PC-3 (cell line): ENCODE measurements at regions not wholly inside any gene's neighbourhood (a gene's known extent, or its start where the extent isn't known, plus 50 kb on each side); places are given as distances from the start of the nearest gene placed in this dataset.

ENCODE experiments used
- ATAC-seq: fragments of 200-7000 bp; cut with Tn5 transposase; 2 replicates; pipeline ENCODE4 v1.9.1; 2020; ENCODE audit warnings: mild to moderate bottlenecking, moderate library complexity
- BruUV-seq: library from RNA; stranded (reverse); fragments of 400-500 nt; replicated peaks from 2 replicates; lab custom pipeline; 2021; lab: Mats Ljungman, UMichigan
- CTCF ChIA-PET: fragments of 300-600 bp; sonication (Branson Sonifier 250); formaldehyde crosslinking; loops from one replicate; lab custom pipeline; 2022; ENCODE audit warnings: antibody characterized with exemption; lab: Charles Lee
- POLR2A ChIA-PET: fragments of 300-600 bp; sonication (Branson Sonifier 250); formaldehyde crosslinking; loops from one replicate; lab custom pipeline; 2022; ENCODE audit warnings: antibody characterized with exemption; ENCODE audit not compliant: unreplicated experiment; lab: Charles Lee
- DNase-seq: peaks from one replicate; pipeline ENCODE4 v3.0.0-alpha.2; 2015
- H2AFZ ChIP-seq: fragments of 300-600 bp; sonication (generic); 2 replicates; pipeline ENCODE4 v1.6.0; 2016; ENCODE audit warnings: antibody characterized with exemption, low read length
- H3F3A ChIP-seq: fragments of 300-600 bp; sonication (generic); one replicate; pipeline ENCODE4 v1.6.0; 2017; ENCODE audit warnings: antibody characterized with exemption, low read length, control low read depth, mild to moderate bottlenecking; ENCODE audit not compliant: unreplicated experiment
- H3K27ac ChIP-seq: fragments of 300-600 bp; sonication (generic); 2 replicates; pipeline ENCODE4 v1.5.1; 2016; ENCODE audit warnings: mild to moderate bottlenecking, low read length
- H3K27me3 ChIP-seq: fragments of 300-600 bp; sonication (generic); 2 replicates; pipeline ENCODE4 v1.6.1; 2016; ENCODE audit warnings: low read length, mixed read lengths
- H3K36me3 ChIP-seq: fragments of 300-600 bp; sonication (generic); 2 replicates; pipeline ENCODE4 v1.6.1; 2016; ENCODE audit warnings: low read depth, mixed run types, low read length, mixed read lengths
- H3K4me1 ChIP-seq: fragments of 300-600 bp; sonication (generic); 2 replicates; pipeline ENCODE4 v1.5.1; 2016; ENCODE audit warnings: low read length; ENCODE audit not compliant: insufficient read depth
- H3K4me2 ChIP-seq: fragments of 300-600 bp; sonication (generic); 2 replicates; pipeline ENCODE4 v1.6.0; 2016; ENCODE audit warnings: low read length
- H3K4me3 ChIP-seq: fragments of 300-600 bp; sonication (generic); 2 replicates; pipeline ENCODE4 v1.5.1; 2016; ENCODE audit warnings: mild to moderate bottlenecking, low read length, mixed read lengths
- H3K79me2 ChIP-seq: fragments of 300-600 bp; sonication (generic); 2 replicates; pipeline ENCODE4 v1.6.1; 2017; ENCODE audit warnings: low read length, mixed read lengths
- H3K9ac ChIP-seq: fragments of 300-600 bp; sonication (generic); 2 replicates; pipeline ENCODE4 v1.6.0; 2016; ENCODE audit warnings: mild to moderate bottlenecking, low read length
- H3K9me2 ChIP-seq: fragments of 300-600 bp; sonication (generic); replicated peaks from 2 replicates; pipeline ENCODE4 v1.6.1; 2016; ENCODE audit warnings: mixed run types, low read length, mixed read lengths
- H3K9me3 ChIP-seq: fragments of 300-600 bp; sonication (generic); 2 replicates; pipeline ENCODE4 v1.6.1; 2016; ENCODE audit warnings: low read length, mixed read lengths
- H4K20me1 ChIP-seq: fragments of 300-600 bp; sonication (generic); 2 replicates; pipeline ENCODE4 v1.6.1; 2016; ENCODE audit warnings: low read length, mixed read lengths
- CTCF ChIP-seq: fragments of 300-600 bp; sonication (generic); conservative IDR thresholded peaks from 2 replicates; pipeline ENCODE4 v1.5.1; 2017; ENCODE audit warnings: antibody characterized with exemption, low read depth, mild to moderate bottlenecking, low read length
- EZH2 ChIP-seq: fragments of 300-600 bp; sonication (generic); IDR thresholded peaks from one replicate; pipeline ENCODE4 v1.6.1; 2017; ENCODE audit warnings: antibody characterized with exemption, mild to moderate bottlenecking, low read length; ENCODE audit not compliant: unreplicated experiment
- EZH2phosphoT487 ChIP-seq: fragments of 300-600 bp; sonication (generic); IDR thresholded peaks from 2 replicates; pipeline ENCODE4 v1.6.1; 2018; ENCODE audit warnings: mild to moderate bottlenecking, antibody characterized with exemption, low read length, borderline replicate concordance
- intact Hi-C: fragments of 100-400 bp; cut with micrococcal nuclease; formaldehyde crosslinking; loops from 2 replicates; pipeline ENCODE4 v1.9.0; 2023

GRCh38 chr1:78833491-78833890, 173.0 kb downstream of the ADGRL4 start:
- no TSS peak for BruUV-seq
- POLR2A ChIA-PET = interaction anchor here (0.5 to 0.6 kb wide), 3 partner anchors 214 to 578 kb away, joined by 4 to 12 read pairs (median 5); no protein-coding TSS in a partner anchor
- H3K27ac ChIP-seq = peak overlapping the region; percentile 87
- no peaks in the 10 kb centered on the region for H3K9me3 ChIP-seq
- H3K79me2 ChIP-seq = no peaks in the 10 kb centered on the region
- no peak overlapping the region for H2AFZ ChIP-seq
- peaks cover 40% of the 10 kb centered on the region for H3K4me1 ChIP-seq
- no peaks in the 10 kb centered on the region for H3K36me3 ChIP-seq
- intact Hi-C loops = loop anchor here (1.0 to 2.0 kb wide), 2 partner anchors 145 to 213 kb away; partner anchors contain the start of gene IFI44L
- H3F3A ChIP-seq = peaks cover 5% of the 10 kb centered on the region
- DNase-seq (peak; percentile 95), ATAC-seq (peak; percentile 70)
- CTCF ChIA-PET = interaction anchor here (1.2 kb wide), 1 partner anchor 145 kb away, joined by 5 read pairs; no protein-coding TSS in a partner anchor
- H3K27me3 ChIP-seq = no peaks in the 10 kb centered on the region
- TF ChIP-seq CTCF (no peak), EZH2phosphoT487 (no peak), EZH2 (no peak)
- no peaks in the 10 kb centered on the region for H4K20me1 ChIP-seq
- no peaks in the 10 kb centered on the region for H3K9me2 ChIP-seq
- peak overlapping the region; percentile 29 for H3K4me2 ChIP-seq
- peak overlapping the region; percentile 30; the same call in 1 of the 2 replicates for H3K9ac ChIP-seq
- H3K4me3 ChIP-seq = no peak overlapping the region

- DNase-seq (peak; percentile 63), ATAC-seq (no peak)
- H4K20me1 ChIP-seq = no peaks in the 10 kb centered on the region
- H3F3A ChIP-seq = peaks cover 5% of the 10 kb centered on the region
- no peak overlapping the region for H3K4me3 ChIP-seq
- H3K27me3 ChIP-seq = no peaks in the 10 kb centered on the region
- H3K9ac ChIP-seq = peak overlapping the region; percentile 30; the same call in 1 of the 2 replicates
- H3K36me3 ChIP-seq = no peaks in the 10 kb centered on the region
- BruUV-seq = no TSS peak
- H3K4me1 ChIP-seq = peaks cover 40% of the 10 kb centered on the region
- POLR2A ChIA-PET = interaction anchor here (0.6 kb wide), 1 partner anchor 215 kb away, joined by 5 read pairs; no protein-coding TSS in a partner anchor
- no peaks in the 10 kb centered on the region for H3K9me3 ChIP-seq
- CTCF ChIA-PET = no interaction called here
- no peak overlapping the region for H2AFZ ChIP-seq
- H3K4me2 ChIP-seq = peak overlapping the region; percentile 29
- no peaks in the 10 kb centered on the region for H3K9me2 ChIP-seq
- intact Hi-C loops = no loop called here
- TF ChIP-seq EZH2 = no peak
- TF ChIP-seq CTCF = no peak
- no peak for TF ChIP-seq EZH2phosphoT487
- no peaks in the 10 kb centered on the region for H3K79me2 ChIP-seq
- peak overlapping the region; percentile 79 for H3K27ac ChIP-seq
These were observed 172.3 kb downstream of the ADGRL4 start for GRCh38 chr1:78834201-78834741.

DNA sequence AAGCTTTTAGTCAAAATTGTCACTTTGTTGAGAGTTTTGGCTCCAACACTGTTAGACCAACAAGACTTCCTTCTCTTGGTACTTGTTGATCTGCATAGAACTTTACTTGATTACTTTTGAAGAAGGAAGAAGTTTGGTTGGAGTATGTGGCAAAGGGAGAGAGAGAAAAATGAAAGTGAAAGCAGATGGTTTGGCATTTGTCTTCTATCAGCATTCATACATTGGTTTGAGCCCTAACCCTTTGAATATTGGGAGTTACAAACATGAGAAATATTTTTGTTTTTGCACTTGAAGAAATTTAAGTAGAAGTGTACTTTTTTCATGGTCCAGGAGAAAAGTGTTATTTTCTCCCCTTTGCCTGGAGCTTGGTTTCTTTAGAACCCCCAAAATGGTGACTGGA, 169.8 kb downstream of the ADGRL4 start:
- H3K4me3 ChIP-seq = no peak overlapping the region
- DNase-seq = no peak
- ChIA-PET CTCF (no interaction called here), POLR2A (no interaction called here)
- H4K20me1 ChIP-seq = no peaks in the 10 kb centered on the region
- H3K36me3 ChIP-seq = no peaks in the 10 kb centered on the region
- intact Hi-C loops = loop anchor here (5.0 kb wide), 1 partner anchor 1371 kb away; no protein-coding TSS in a partner anchor
- peak overlapping the region; percentile 20; the same call in 1 of the 2 replicates for H2AFZ ChIP-seq
- H3F3A ChIP-seq = peaks cover 5% of the 10 kb centered on the region
- TF ChIP-seq CTCF (no peak), EZH2 (no peak), EZH2phosphoT487 (no peak)
- no peaks in the 10 kb centered on the region for H3K79me2 ChIP-seq
- no peak overlapping the region for H3K27ac ChIP-seq
- BruUV-seq = no TSS peak
- H3K4me1 ChIP-seq = peaks cover 39% of the 10 kb centered on the region
- no peaks in the 10 kb centered on the region for H3K9me3 ChIP-seq
- no peaks in the 10 kb centered on the region for H3K9me2 ChIP-seq
- no peak overlapping the region for H3K4me2 ChIP-seq
- no peak for ATAC-seq
- no peaks in the 10 kb centered on the region for H3K27me3 ChIP-seq
- H3K9ac ChIP-seq = no peak overlapping the region
